Progenitor cell of endocrine pancreas (in vitro differentiated cells): ENCODE measurements at regions not wholly inside any gene's neighbourhood (a gene's known extent, or its start where the extent isn't known, plus 50 kb on each side); places are given as distances from the start of the nearest gene placed in this dataset.
A peak's percentile ranks its signal among the peaks of the same experiment; 100 is the strongest.

Experiments
- DNase-seq: peaks from one replicate; pipeline ENCODE4 v3.0.0; 2021; ENCODE audit warnings: low spot score; ENCODE audit not compliant: unreplicated experiment
- H3K27ac Mint-ChIP-seq: 2 replicates; pipeline ENCODE4 v1.8.0; 2021; ENCODE audit warnings: mild to moderate bottlenecking, moderate library complexity, mixed read lengths
- H3K27me3 Mint-ChIP-seq: 2 replicates; pipeline ENCODE4 v1.8.0; 2021; ENCODE audit warnings: mixed read lengths
- H3K36me3 Mint-ChIP-seq: 2 replicates; pipeline ENCODE4 v1.8.0; 2022; ENCODE audit warnings: mixed read lengths; ENCODE audit not compliant: insufficient read depth
- H3K4me1 Mint-ChIP-seq: 2 replicates; pipeline ENCODE4 v1.8.0; 2021; ENCODE audit warnings: low read depth, mixed read lengths
- H3K4me3 Mint-ChIP-seq: 2 replicates; pipeline ENCODE4 v1.8.0; 2021; ENCODE audit warnings: low read depth, mild to moderate bottlenecking, moderate library complexity, mixed read lengths
- H3K9me3 Mint-ChIP-seq: 2 replicates; pipeline ENCODE4 v1.8.0; 2021; ENCODE audit warnings: low read depth, mixed read lengths
- TF ChIP-seq, protein P1 (sequence below): fragments of 200-600 bp; sonication (generic); IDR thresholded peaks from one replicate; pipeline ENCODE4 v1.5.0; 2021; ENCODE audit warnings: antibody characterized with exemption, mild to moderate bottlenecking; ENCODE audit not compliant: unreplicated experiment

DNA sequence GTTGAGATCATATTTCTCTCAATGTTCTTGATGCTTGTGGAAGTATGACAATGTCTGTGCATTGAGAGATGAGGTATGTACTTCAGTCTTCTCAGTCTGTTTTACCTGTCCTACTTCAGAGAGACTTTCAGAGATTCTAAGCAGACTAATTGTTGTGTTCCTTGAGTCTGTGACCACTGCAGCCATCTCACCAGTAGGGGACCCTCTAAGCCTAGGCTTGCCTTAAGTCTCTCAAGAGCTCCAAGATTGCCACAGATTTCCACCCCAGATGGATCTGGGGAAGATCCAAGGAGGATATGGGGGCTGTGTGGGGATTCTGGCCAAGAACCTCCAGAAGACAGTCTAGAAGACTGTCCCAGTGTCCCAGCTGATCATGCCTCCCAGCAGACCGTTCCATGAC is 179.9 kb upstream of the PLET1 start:
- Mint-ChIP-seq H3K36me3 (peaks cover 2% of the 10 kb centered on the region), H3K27ac (no peak overlapping the region), H3K4me3 (no peak overlapping the region), H3K4me1 (no peaks in the 10 kb centered on the region), H3K9me3 (peaks cover 23% of the 10 kb centered on the region), H3K27me3 (peaks cover 3% of the 10 kb centered on the region)
- TF ChIP-seq, protein P1, sequence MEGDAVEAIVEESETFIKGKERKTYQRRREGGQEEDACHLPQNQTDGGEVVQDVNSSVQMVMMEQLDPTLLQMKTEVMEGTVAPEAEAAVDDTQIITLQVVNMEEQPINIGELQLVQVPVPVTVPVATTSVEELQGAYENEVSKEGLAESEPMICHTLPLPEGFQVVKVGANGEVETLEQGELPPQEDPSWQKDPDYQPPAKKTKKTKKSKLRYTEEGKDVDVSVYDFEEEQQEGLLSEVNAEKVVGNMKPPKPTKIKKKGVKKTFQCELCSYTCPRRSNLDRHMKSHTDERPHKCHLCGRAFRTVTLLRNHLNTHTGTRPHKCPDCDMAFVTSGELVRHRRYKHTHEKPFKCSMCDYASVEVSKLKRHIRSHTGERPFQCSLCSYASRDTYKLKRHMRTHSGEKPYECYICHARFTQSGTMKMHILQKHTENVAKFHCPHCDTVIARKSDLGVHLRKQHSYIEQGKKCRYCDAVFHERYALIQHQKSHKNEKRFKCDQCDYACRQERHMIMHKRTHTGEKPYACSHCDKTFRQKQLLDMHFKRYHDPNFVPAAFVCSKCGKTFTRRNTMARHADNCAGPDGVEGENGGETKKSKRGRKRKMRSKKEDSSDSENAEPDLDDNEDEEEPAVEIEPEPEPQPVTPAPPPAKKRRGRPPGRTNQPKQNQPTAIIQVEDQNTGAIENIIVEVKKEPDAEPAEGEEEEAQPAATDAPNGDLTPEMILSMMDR, result peak; percentile 38
- no peak for DNase-seq

DNA sequence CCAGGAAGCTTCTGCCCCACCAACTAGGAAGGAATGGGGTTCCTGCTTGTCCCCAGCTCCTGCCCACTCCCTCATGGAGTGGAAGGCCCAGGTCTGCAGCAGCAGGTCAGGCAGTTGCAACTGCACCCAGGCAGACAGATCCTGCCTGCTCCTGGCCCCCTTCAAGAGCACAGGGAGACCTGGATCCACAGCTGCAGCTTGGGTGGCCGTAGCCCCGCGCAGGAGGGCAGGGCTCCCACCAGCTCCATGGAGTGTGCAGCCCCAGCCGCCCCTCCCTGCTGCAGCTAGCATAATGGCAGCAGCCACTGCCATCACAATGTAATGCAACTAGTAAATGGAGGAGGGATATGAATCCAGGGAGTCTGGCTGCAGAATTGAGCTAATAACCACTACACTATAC is 187.5 kb upstream of the PLET1 start:
- peaks cover 3% of the 10 kb centered on the region for H3K27me3 Mint-ChIP-seq
- H3K4me1 Mint-ChIP-seq, result no peaks in the 10 kb centered on the region
- no peak overlapping the region for H3K27ac Mint-ChIP-seq
- peaks cover 2% of the 10 kb centered on the region for H3K36me3 Mint-ChIP-seq
- H3K4me3 Mint-ChIP-seq, result no peak overlapping the region
- H3K9me3 Mint-ChIP-seq, result peaks cover 18% of the 10 kb centered on the region
- TF ChIP-seq, protein P1, result no peak
- DNase-seq, result no peak

DNA sequence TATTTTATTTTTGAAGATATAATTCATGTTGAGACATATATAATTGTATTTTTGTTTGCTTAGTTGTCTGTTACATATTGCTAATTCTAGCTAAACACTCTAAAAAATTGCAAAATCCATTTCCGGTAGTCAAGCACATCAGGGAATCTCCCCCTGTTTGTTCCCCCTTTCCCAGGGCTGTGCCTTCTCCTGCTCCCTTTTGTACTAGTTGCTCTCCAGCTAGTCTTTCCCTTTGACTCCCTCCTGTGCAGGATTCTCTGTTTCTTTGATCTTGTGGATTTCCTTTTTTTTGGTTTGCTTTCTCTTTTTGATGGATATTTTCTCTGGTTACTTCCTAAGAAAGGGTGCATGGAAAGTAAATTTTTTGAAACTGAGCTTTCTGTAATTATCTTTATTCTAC is 188.1 kb upstream of the PLET1 start:
- no peaks in the 10 kb centered on the region for H3K4me1 Mint-ChIP-seq
- H3K27ac Mint-ChIP-seq, result no peak overlapping the region
- peaks cover 2% of the 10 kb centered on the region for H3K36me3 Mint-ChIP-seq
- no peak for DNase-seq
- H3K27me3 Mint-ChIP-seq, result peaks cover 3% of the 10 kb centered on the region
- peaks cover 18% of the 10 kb centered on the region for H3K9me3 Mint-ChIP-seq
- no peak overlapping the region for H3K4me3 Mint-ChIP-seq
- TF ChIP-seq, protein P1, result no peak

DNA sequence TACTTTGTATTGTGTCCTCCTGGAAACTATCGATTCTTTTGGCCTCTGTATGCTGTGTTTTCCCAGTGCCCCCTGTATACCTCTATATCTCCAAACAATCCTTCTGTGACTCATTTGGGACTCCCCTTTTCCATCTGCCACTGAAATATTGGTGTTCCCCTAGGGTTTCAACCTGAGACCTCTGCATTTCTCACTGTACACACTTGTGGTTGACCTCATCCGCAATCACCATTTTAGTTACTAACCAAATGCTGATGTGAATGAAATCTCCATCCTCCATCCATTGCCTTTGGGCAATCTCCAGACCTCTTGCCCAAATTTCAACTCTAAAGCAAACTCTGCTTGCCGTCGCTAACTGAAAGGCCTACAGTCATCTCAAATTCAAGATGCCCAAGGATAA is 190.6 kb upstream of the PLET1 start:
- H3K4me3 Mint-ChIP-seq, result no peak overlapping the region
- H3K9me3 Mint-ChIP-seq, result peaks cover 4% of the 10 kb centered on the region
- H3K27me3 Mint-ChIP-seq, result peaks cover 3% of the 10 kb centered on the region
- TF ChIP-seq, protein P1, result no peak
- H3K36me3 Mint-ChIP-seq, result no peaks in the 10 kb centered on the region
- no peaks in the 10 kb centered on the region for H3K4me1 Mint-ChIP-seq
- H3K27ac Mint-ChIP-seq, result no peak overlapping the region
- DNase-seq, result no peak

DNA sequence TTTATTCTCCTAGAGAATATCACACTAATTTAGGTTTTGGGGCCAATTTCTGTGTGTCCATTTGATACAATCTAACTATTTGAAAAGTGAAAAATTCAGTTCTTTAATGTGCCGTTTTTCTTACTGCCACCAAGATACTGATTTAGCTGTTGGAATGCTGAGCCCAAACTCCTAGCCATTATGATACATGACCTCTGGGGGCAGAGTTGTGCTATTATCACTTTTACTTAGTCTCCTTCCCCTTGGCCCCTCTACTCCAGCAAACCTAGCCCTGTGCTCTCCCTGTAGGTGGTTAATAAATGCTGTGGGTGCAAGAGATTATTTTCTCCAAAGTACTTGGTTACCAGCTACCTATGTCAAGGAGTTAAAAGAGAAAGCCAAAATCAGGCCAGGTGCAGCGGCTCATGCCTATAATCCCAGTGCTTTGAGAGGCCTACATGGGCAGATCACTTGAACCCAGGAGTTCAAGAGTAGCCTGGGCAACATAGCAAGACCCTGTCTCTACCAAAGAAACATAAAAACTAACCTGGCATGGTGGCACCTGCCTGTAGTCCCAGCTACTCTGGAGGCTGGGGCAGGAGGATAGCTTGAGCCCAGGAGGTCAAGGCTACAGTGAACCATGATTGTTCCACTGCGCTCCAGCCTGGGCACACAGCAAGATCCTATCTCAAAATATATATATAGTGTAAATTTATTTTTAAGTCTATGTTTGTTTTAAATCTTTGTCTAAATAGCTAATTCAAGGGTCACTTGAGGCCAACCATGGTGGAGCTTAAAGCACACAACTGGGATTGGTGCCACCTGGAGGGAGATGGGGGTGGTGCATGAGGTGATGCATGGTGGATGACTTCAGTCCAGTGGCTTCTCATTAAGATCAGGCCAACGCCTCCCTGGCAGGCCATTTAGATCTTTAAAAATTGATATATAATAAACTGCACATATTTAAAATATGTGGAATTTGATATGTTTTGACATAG is 193.2 kb upstream of the PLET1 start:
- Mint-ChIP-seq H3K36me3 (no peaks in the 10 kb centered on the region), H3K27ac (no peak overlapping the region), H3K27me3 (peaks cover 2% of the 10 kb centered on the region), H3K4me3 (no peak overlapping the region), H3K4me1 (no peaks in the 10 kb centered on the region), H3K9me3 (peaks cover 4% of the 10 kb centered on the region)
- TF ChIP-seq, protein P1, result peak; percentile 40
- DNase-seq, result no peak
